ENCODE measurements at regions not wholly inside any gene's neighbourhood (a gene's known extent, or its start where the extent isn't known, plus 50 kb on each side); places are given as distances from the start of the nearest gene placed in this dataset.

DNA sequence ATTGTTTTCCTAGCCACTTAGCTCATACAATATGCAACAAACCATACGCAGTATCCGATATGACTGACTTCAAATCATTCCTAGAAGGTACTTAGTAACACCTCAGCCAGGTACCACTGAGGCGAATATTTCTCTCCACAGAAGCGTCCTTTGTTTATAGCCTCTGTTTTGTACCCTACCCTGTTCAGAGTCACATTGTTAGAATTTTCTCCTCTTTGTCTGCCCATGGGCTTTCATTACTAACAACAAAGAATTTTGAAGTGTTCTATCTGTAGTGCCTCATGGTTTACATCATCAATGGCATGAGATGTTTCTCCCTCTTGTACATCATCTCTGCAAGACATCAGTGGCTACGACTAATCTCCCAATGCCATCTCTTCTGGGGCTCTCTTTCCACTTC is 212.4 kb upstream of the GLI3 start:
- TF ChIP-seq TAF1 (IDR thresholded peaks at IDR 0.05; ENCODE audit: borderline replicate concordance, low read depth, low read length) (no peak), POLR2AphosphoS5 (IDR thresholded peaks at IDR 0.05; ENCODE audit: low read depth, low read length) (no peak), JUND (IDR thresholded peaks at IDR 0.05) (no peak), NRF1 (IDR thresholded peaks at IDR 0.05; ENCODE audit: low read depth, low read length) (no peak)
- TF ChIP-seq, protein P1, sequence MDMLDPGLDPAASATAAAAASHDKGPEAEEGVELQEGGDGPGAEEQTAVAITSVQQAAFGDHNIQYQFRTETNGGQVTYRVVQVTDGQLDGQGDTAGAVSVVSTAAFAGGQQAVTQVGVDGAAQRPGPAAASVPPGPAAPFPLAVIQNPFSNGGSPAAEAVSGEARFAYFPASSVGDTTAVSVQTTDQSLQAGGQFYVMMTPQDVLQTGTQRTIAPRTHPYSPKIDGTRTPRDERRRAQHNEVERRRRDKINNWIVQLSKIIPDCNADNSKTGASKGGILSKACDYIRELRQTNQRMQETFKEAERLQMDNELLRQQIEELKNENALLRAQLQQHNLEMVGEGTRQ (IDR thresholded peaks at IDR 0.05; ENCODE audit: borderline replicate concordance, low read depth, low read length): no peak
- Histone ChIP-seq H3K27ac (ENCODE audit: low read depth in 2 of 2, low read length in 1 of 2) (no peak overlapping the region), H3K4me2 (no peak overlapping the region), H3K9me2 (no peaks in the 10 kb centered on the region), H3K9me3 (no peaks in the 10 kb centered on the region), H3K27me3 (ENCODE audit: insufficient read depth) (peaks cover 22% of the 10 kb centered on the region; the same call in 1 of the 2 replicates), H3K79me2 (ENCODE audit: insufficient read depth) (no peaks in the 10 kb centered on the region), H2AFZ (ENCODE audit: low read depth) (no peak overlapping the region), H3K36me3 (replicated peaks in 1 of 2; ENCODE audit: control insufficient read depth in 1 of 2, insufficient read depth in 2 of 2, low read length in 1 of 2) (no peaks in the 10 kb centered on the region), H3K4me1 (ENCODE audit: control insufficient read depth in 1 of 2, insufficient read depth in 2 of 2, low read depth in 1 of 2, low read length in 1 of 2) (no peaks in the 10 kb centered on the region; a peak in 1 of 4 replicates), H3K9ac (no peak overlapping the region), H4K20me1 (ENCODE audit: insufficient read depth) (no peaks in the 10 kb centered on the region), H3F3A (replicated peaks; ENCODE audit: insufficient read depth) (no peaks in the 10 kb centered on the region), H3K4me3 (ENCODE audit: low read depth in 2 of 2, low read length in 1 of 2) (no peak overlapping the region)
- DNase-seq: no peak
- ChIA-PET POLR2A (no interaction called here), CTCF (no interaction called here)
- 14% methylated on average over 5 of the region's 5 CpGs for WGBS (ENCODE audit: low lambda C conversion rate)

DNA sequence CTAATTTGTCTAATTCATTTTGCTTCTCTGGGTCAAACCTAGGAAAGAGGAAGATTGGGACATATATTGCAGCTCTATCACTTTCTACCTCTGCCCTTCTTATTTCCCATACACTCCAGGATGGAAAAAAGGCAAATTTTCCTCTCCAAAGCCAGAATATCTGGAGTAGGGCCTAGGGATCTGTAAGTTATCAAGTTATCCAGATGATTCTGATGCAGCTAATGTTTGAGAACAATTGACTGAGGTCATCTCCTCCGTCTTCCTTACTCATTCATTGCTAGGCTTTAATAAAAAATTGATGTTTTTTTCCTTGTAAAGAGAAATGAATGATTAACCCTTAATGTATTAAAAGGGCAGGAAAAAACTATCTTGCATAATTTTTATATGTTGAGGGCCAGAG is 211.9 kb upstream of the GLI3 start:
- H3F3A ChIP-seq (replicated peaks; ENCODE audit: insufficient read depth): no peaks in the 10 kb centered on the region
- H4K20me1 ChIP-seq (ENCODE audit: insufficient read depth): no peaks in the 10 kb centered on the region
- 0% methylated on average over 1 of the region's 1 CpG for WGBS (ENCODE audit: low lambda C conversion rate)
- no peak for DNase-seq
- TF ChIP-seq TAF1 (IDR thresholded peaks at IDR 0.05; ENCODE audit: borderline replicate concordance, low read depth, low read length) (no peak), YY1 (IDR thresholded peaks at IDR 0.05; ENCODE audit: low read depth) (no peak), GABPA (IDR thresholded peaks at IDR 0.05; ENCODE audit: low read depth) (no peak), RFX5 (IDR thresholded peaks at IDR 0.05; ENCODE audit: low read length) (no peak), EZH2phosphoT487 (IDR thresholded peaks at IDR 0.05; ENCODE audit: borderline replicate concordance, low read depth) (no peak), ELF1 (IDR thresholded peaks at IDR 0.05) (no peak), FOXM1 (IDR thresholded peaks at IDR 0.05; ENCODE audit: low read depth) (no peak), NRF1 (IDR thresholded peaks at IDR 0.05; ENCODE audit: low read depth, low read length) (no peak)
- TF ChIP-seq, protein P2, sequence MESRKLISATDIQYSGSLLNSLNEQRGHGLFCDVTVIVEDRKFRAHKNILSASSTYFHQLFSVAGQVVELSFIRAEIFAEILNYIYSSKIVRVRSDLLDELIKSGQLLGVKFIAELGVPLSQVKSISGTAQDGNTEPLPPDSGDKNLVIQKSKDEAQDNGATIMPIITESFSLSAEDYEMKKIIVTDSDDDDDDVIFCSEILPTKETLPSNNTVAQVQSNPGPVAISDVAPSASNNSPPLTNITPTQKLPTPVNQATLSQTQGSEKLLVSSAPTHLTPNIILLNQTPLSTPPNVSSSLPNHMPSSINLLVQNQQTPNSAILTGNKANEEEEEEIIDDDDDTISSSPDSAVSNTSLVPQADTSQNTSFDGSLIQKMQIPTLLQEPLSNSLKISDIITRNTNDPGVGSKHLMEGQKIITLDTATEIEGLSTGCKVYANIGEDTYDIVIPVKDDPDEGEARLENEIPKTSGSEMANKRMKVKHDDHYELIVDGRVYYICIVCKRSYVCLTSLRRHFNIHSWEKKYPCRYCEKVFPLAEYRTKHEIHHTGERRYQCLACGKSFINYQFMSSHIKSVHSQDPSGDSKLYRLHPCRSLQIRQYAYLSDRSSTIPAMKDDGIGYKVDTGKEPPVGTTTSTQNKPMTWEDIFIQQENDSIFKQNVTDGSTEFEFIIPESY (IDR thresholded peaks at IDR 0.05; ENCODE audit: borderline replicate concordance, low read depth): no peak
- TF ChIP-seq, protein P3, sequence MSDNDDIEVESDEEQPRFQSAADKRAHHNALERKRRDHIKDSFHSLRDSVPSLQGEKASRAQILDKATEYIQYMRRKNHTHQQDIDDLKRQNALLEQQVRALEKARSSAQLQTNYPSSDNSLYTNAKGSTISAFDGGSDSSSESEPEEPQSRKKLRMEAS (IDR thresholded peaks at IDR 0.05; ENCODE audit: low read depth): no peak
- TF ChIP-seq, protein P4, sequence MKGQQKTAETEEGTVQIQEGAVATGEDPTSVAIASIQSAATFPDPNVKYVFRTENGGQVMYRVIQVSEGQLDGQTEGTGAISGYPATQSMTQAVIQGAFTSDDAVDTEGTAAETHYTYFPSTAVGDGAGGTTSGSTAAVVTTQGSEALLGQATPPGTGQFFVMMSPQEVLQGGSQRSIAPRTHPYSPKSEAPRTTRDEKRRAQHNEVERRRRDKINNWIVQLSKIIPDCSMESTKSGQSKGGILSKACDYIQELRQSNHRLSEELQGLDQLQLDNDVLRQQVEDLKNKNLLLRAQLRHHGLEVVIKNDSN (IDR thresholded peaks at IDR 0.05; ENCODE audit: borderline replicate concordance, low read depth): no peak
- TF ChIP-seq, protein P1 (IDR thresholded peaks at IDR 0.05; ENCODE audit: borderline replicate concordance, low read depth, low read length): no peak
- CTCF ChIA-PET: no interaction called here
- no peaks in the 10 kb centered on the region for H3K9me2 ChIP-seq
- no peak overlapping the region for H3K4me2 ChIP-seq
- no peaks in the 10 kb centered on the region for H3K9me3 ChIP-seq
- POLR2A ChIA-PET: no interaction called here
- H3K27ac ChIP-seq (ENCODE audit: low read depth in 2 of 2, low read length in 1 of 2): no peak overlapping the region
- H3K4me3 ChIP-seq (ENCODE audit: low read depth in 2 of 2, low read length in 1 of 2): no peak overlapping the region
- H2AFZ ChIP-seq (ENCODE audit: low read depth): no peak overlapping the region; the same call in 1 of the 2 replicates
- no peak overlapping the region for H3K9ac ChIP-seq
- no peaks in the 10 kb centered on the region for H3K36me3 ChIP-seq (replicated peaks in 1 of 2; ENCODE audit: control insufficient read depth in 1 of 2, insufficient read depth in 2 of 2, low read length in 1 of 2)
- H3K4me1 ChIP-seq (ENCODE audit: control insufficient read depth in 1 of 2, insufficient read depth in 2 of 2, low read depth in 1 of 2, low read length in 1 of 2): no peaks in the 10 kb centered on the region; a peak in 1 of 4 replicates
- no peaks in the 10 kb centered on the region for H3K79me2 ChIP-seq (ENCODE audit: insufficient read depth)
- H3K27me3 ChIP-seq (ENCODE audit: insufficient read depth): 0 out of 2 replicates have a peak, but pooled peaks cover 16% of the 10 kb centered on the region

All from SK-N-SH (cell line).